Gastrocnemius medialis (tissue), 4 donors: ENCODE measurements at regions not wholly inside any gene's neighbourhood (a gene's known extent, or its start where the extent isn't known, plus 50 kb on each side); places are given as distances from the start of the nearest gene placed in this dataset.
"Not testable (repeated sequence)": the region's sequence is repeated elsewhere in the genome, so short reads cannot be mapped to it uniquely, and the experiment has no call there.

Experiments
- ATAC-seq, 2 donors: fragments of 150-250 bp; one replicate each; pipeline ENCODE4 v1.9.1; 2016
- DNase-seq, 2 donors: peaks; one replicate each; pipeline ENCODE4 v3.0.0-alpha.2; 2019
- H3K27ac ChIP-seq, 4 donors: fragments of 200-600 bp; sonication (generic); 1 replicate in 1 of 4; 2 replicates in 3 of 4; pipeline ENCODE4 v1.5.1; 2016 to 2018; ENCODE audit warnings: mild to moderate bottlenecking in 2 of 4, moderate library complexity in 1 of 4
- H3K27me3 ChIP-seq, 3 donors: fragments of 200-600 bp; sonication (generic) in 2 of 3; 1 replicate in 1 of 3; 2 replicates in 2 of 3; pipeline versions ENCODE4 v1.5.1 to v1.6.0; 2016 to 2019; ENCODE audit warnings: mild to moderate bottlenecking in 1 of 3, moderate library complexity in 1 of 3
- H3K36me3 ChIP-seq, 2 donors: fragments of 200-600 bp; sonication (generic) in 1 of 2; one replicate each; pipeline ENCODE4 v1.5.1; 2017 to 2018
- H3K4me1 ChIP-seq, 2 donors: fragments of 200-600 bp; sonication (generic) in 1 of 2; one replicate each; pipeline ENCODE4 v1.5.1; 2016 to 2017; ENCODE audit warnings: mild to moderate bottlenecking in 2 of 2
- H3K4me3 ChIP-seq, 4 donors: fragments of 200-600 bp; sonication (generic) in 3 of 4; 1 replicate in 1 of 4; 2 replicates in 3 of 4; pipeline ENCODE4 v1.5.1; 2016 to 2019; ENCODE audit warnings: mild to moderate bottlenecking in 2 of 4
- H3K9me3 ChIP-seq, 3 donors: fragments of 200-600 bp; sonication (generic) in 2 of 3; 1 replicate in 1 of 3; 2 replicates in 2 of 3; pipeline ENCODE4 v1.5.1; 2016 to 2019
- CTCF ChIP-seq, 5 experiments: fragments of 450-650 bp in 3 of 5; fragments of 200-600 bp in 2 of 5; sonication (generic) in 2 of 5; IDR thresholded peaks in 4 of 5; conservative IDR thresholded peaks in 1 of 5; 1 replicate in 4 of 5; 2 replicates in 1 of 5; pipeline ENCODE4 v1.5.1; 2016 to 2019; ENCODE audit warnings: antibody characterized with exemption in 5 of 5, mild to moderate bottlenecking in 3 of 5, moderate library complexity in 3 of 5
- POLR2A ChIP-seq, 2 donors: fragments of 450-650 bp; IDR thresholded peaks; one replicate each; pipeline ENCODE4 v1.6.1; 2017; ENCODE audit warnings: antibody characterized with exemption in 2 of 2, mild to moderate bottlenecking in 2 of 2, moderate library complexity in 2 of 2
- in situ Hi-C, 4 donors: fragments of 200-750 bp; cut with MboI; loops; one replicate each; pipeline versions ENCODE4 v1.15.0 to v1.8.0; 2017; ENCODE audit warnings: low sequenced_read_pairs in 4 of 4
- intact Hi-C: fragments of 100-400 bp; cut with DNase I; formaldehyde crosslinking; loops from one replicate; pipeline ENCODE4 v1.15.1; 2023; ENCODE audit warnings: low total_unique reads

DNA sequence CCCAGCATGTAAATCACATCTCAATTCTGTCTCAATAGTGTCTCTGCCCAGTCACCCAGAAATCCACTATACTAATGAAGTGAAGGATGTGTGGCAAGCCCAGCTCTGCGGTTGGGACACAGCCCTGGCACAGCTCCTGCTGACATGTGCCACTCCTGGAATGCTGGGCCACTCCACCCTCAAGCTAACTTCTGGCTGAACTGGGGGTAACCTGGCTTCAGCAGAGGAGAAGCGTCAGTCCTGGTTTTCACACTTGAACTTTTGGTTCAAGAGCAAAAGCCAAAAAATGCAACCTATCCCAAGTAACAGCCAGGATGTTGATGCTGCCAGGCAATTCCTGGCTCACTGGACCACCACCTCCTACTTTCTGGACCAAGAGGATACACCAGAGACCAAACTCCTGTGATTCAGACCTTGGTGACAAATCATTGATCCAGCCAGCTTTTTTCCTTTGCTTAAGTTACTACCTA lies 86.4 kb downstream of the ARRDC3 start:
- intact Hi-C loops (loop anchor here (1.0 to 2.0 kb wide), 2 partner anchors 16 kb away; no protein-coding TSS in a partner anchor), in situ Hi-C loops (loop anchor here in 1 of 4 donors (10.0 kb wide), 1 partner anchor 192 kb away; no protein-coding TSS in a partner anchor)
- ATAC-seq (peak; percentile 89 to 96), DNase-seq (peak; percentile 87 to 97)
- Histone ChIP-seq H3K4me1 (peaks cover 21 to 25% of the 10 kb centered on the region in 2 donors), H3K27ac (peak overlapping the region; percentile 81 to 86 (median 85)), H3K9me3 (no peaks in the 10 kb centered on the region), H3K4me3 (no peak overlapping the region), H3K36me3 (no peaks in the 10 kb centered on the region), H3K27me3 (no peaks in the 10 kb centered on the region)
- TF ChIP-seq POLR2A (IDR thresholded peaks at IDR 0.05) (no peak), CTCF (IDR thresholded peaks at IDR 0.05 in 4 of 5, conservative IDR thresholded peaks at IDR 0.05 in 1 of 5) (no peak)

- not testable (repeated sequence) for H3K36me3 ChIP-seq, H3K9me3 ChIP-seq, H3K27me3 ChIP-seq, H3K4me3 ChIP-seq
- intact Hi-C loops, result loop anchor here (1.0 to 2.0 kb wide), 2 partner anchors 15 to 16 kb away; no protein-coding TSS in a partner anchor
- Histone ChIP-seq H3K4me1 (peaks cover 15 to 19% of the 10 kb centered on the region in 2 donors), H3K27ac (peak overlapping the region; percentile 81 to 86 (median 85))
- in situ Hi-C loops, result loop anchor here in 1 of 4 donors (10.0 kb wide), 1 partner anchor 191 kb away; no protein-coding TSS in a partner anchor
- peak in 1 of 2 donors; percentile 75 for DNase-seq
- peak; percentile 9 to 37 for ATAC-seq
Observed at GRCh38 chr5:91296102-91296501, 87.0 kb downstream of the ARRDC3 start.

- H3K4me3 ChIP-seq, result no peak overlapping the region
- H3K9me3 ChIP-seq, result no peaks in the 10 kb centered on the region
- H3K36me3 ChIP-seq, result no peaks in the 10 kb centered on the region
- H3K4me1 ChIP-seq, result peaks cover 11 to 16% of the 10 kb centered on the region in 2 donors
- ATAC-seq, result no peak
- intact Hi-C loops (no loop called here), in situ Hi-C loops (loop anchor here in 1 of 4 donors (10.0 kb wide), 1 partner anchor 188 kb away; no protein-coding TSS in a partner anchor)
- no peaks in the 10 kb centered on the region for H3K27me3 ChIP-seq
- DNase-seq, result no peak
- H3K27ac ChIP-seq, result no peak overlapping the region
- TF ChIP-seq POLR2A (IDR thresholded peaks at IDR 0.05) (no peak), CTCF (IDR thresholded peaks at IDR 0.05 in 4 of 5, conservative IDR thresholded peaks at IDR 0.05 in 1 of 5) (no peak)
Observed at GRCh38 chr5:91293131-91293530, 90.0 kb downstream of the ARRDC3 start.

GRCh38 chr5:91291628-91292569 lies 91.2 kb downstream of the ARRDC3 start:
- Histone ChIP-seq H3K27ac (no peak overlapping the region), H3K27me3 (no peaks in the 10 kb centered on the region), H3K4me1 (peaks cover 11% of the 10 kb centered on the region in 2 donors), H3K4me3 (no peak overlapping the region), H3K36me3 (no peaks in the 10 kb centered on the region), H3K9me3 (no peaks in the 10 kb centered on the region)
- DNase-seq (no peak), ATAC-seq (no peak)
- in situ Hi-C loops, result loop anchor here in 1 of 4 donors (10.0 kb wide), 1 partner anchor 187 kb away; no protein-coding TSS in a partner anchor
- intact Hi-C loops, result no loop called here
- TF ChIP-seq CTCF (IDR thresholded peaks at IDR 0.05 in 4 of 5, conservative IDR thresholded peaks at IDR 0.05 in 1 of 5) (no peak), POLR2A (IDR thresholded peaks at IDR 0.05) (no peak)
